Anterior cingulate cortex (tissue), 58 donors: ENCODE measurements at regions not wholly inside any gene's neighbourhood (a gene's known extent, or its start where the extent isn't known, plus 50 kb on each side); places are given as distances from the start of the nearest gene placed in this dataset.
"Not testable (repeated sequence)": the region's sequence is repeated elsewhere in the genome, so short reads cannot be mapped to it uniquely, and the experiment has no call there.

ENCODE experiments used
- DNase-seq, 58 donors: peaks; one replicate each; lab custom pipeline; 2025; lab: John Stamatoyannopoulos, UW

- DNase-seq = not testable (repeated sequence)
These were observed 104.3 kb downstream of the SPDYE17 start for GRCh38 chr7:76927741-76928393.

- DNase-seq = not testable (repeated sequence)
These were observed 105.7 kb downstream of the SPDYE17 start for GRCh38 chr7:76926416-76926815.

- DNase-seq = peak in 2 of 58 donors; percentile 1
These were observed 107.4 kb downstream of the SPDYE17 start for GRCh38 chr7:76924756-76925155.

- DNase-seq = not testable (repeated sequence)
These were observed 113.5 kb downstream of the SPDYE17 start for GRCh38 chr7:76918619-76919018.

GRCh38 chr7:76914361-76914760 lies 117.8 kb downstream of the SPDYE17 start:
- DNase-seq = not testable (repeated sequence)

GRCh38 chr7:76912011-76912814 lies 119.9 kb downstream of the SPDYE17 start:
- not testable (repeated sequence) for DNase-seq

GRCh38 chr7:76904688-76905087 lies 127.5 kb downstream of the SPDYE17 start:
- not testable (repeated sequence) for DNase-seq

- peak in 19 of 58 donors; percentile 1 to 62 (median 9) for DNase-seq
These were observed 130.0 kb downstream of the SPDYE17 start for GRCh38 chr7:76901944-76902710.

- not testable (repeated sequence) for DNase-seq
These were observed 133.4 kb downstream of the SPDYE17 start for GRCh38 chr7:76898807-76899206.

- not testable (repeated sequence) for DNase-seq
These were observed 135.2 kb downstream of the SPDYE17 start for GRCh38 chr7:76897007-76897406.

- not testable (repeated sequence) for DNase-seq
These were observed 136.5 kb downstream of the SPDYE17 start for GRCh38 chr7:76895696-76896095.

- DNase-seq = not testable (repeated sequence)
These were observed 140.4 kb downstream of the SPDYE17 start for GRCh38 chr7:76891771-76892170.

- DNase-seq = not testable (repeated sequence)
These were observed 152.3 kb downstream of the SPDYE17 start for GRCh38 chr7:76879733-76880288.

GRCh38 chr7:76875760-76876159 lies 156.4 kb downstream of the SPDYE17 start:
- not testable (repeated sequence) for DNase-seq

- DNase-seq = not testable (repeated sequence)
These were observed 161.7 kb downstream of the SPDYE17 start for GRCh38 chr7:76870504-76870808.

- DNase-seq = not testable (repeated sequence)
These were observed 164.7 kb downstream of the SPDYE17 start for GRCh38 chr7:76867364-76867889.

GRCh38 chr7:76863150-76863773 lies 168.9 kb downstream of the SPDYE17 start:
- DNase-seq = not testable (repeated sequence)

GRCh38 chr7:76862241-76862640 lies 169.9 kb downstream of the SPDYE17 start:
- not testable (repeated sequence) for DNase-seq

GRCh38 chr7:76859933-76860332 lies 172.2 kb downstream of the SPDYE17 start:
- not testable (repeated sequence) for DNase-seq

GRCh38 chr7:76854631-76855030 lies 177.5 kb downstream of the SPDYE17 start:
- DNase-seq = not testable (repeated sequence)
